LNCAP (cell line): ENCODE measurements at regions not wholly inside any gene's neighbourhood (a gene's known extent, or its start where the extent isn't known, plus 50 kb on each side); places are given as distances from the start of the nearest gene placed in this dataset.

Experiments
- TF ChIP-seq, protein P1 (sequence below): fragments of 450-650 bp; IDR thresholded peaks from 2 replicates; pipeline ENCODE4 v1.5.1; 2017; ENCODE audit warnings: mild to moderate bottlenecking

DNA sequence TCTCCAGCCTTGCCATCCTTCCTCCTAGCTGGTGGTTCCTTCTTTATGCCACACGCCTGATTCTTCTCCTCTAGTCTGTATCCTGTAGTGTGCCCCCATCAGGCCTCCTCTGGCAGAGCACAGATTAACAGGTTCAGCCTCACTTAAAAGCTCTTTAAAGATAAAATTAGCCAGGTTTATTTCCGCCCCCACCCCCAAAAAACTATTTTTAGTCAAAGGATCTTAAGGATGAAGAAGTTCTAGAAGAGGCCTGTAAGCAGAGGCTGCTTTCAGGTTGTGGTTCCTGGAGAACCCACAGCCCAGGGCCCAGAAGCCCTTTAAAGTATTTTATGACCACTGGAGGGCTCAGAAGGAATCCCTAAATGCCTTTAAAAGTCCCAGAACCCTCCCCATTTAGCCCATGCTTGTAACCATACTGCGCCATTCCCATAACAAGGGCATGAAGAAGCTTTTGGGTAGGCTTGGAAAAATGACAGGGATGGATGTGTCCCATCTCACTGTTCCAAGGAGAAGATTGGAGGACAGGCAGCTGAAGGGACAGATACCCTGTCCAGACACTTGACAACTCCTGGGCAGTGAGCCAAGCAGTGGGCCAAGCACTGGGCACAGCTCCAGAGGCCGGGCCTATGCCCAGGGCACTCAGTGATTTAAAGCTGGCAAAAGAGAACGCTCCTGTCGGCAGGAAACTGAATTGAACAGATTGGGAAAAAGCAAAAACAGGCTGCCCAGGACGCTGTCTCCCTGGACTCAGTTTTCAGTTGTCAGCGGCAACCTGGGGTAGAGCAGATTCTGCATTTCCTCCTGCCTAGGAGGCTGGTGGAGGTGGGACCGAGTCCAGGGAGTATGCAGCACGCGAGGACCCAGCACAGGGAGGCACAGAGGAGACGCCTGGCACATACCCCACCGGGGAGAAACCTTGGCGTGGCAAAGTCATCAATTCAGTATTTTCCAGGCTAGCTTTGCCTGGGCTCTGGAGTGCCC lies 106.3 kb upstream of the SSBP2 start:
- TF ChIP-seq, protein P1, sequence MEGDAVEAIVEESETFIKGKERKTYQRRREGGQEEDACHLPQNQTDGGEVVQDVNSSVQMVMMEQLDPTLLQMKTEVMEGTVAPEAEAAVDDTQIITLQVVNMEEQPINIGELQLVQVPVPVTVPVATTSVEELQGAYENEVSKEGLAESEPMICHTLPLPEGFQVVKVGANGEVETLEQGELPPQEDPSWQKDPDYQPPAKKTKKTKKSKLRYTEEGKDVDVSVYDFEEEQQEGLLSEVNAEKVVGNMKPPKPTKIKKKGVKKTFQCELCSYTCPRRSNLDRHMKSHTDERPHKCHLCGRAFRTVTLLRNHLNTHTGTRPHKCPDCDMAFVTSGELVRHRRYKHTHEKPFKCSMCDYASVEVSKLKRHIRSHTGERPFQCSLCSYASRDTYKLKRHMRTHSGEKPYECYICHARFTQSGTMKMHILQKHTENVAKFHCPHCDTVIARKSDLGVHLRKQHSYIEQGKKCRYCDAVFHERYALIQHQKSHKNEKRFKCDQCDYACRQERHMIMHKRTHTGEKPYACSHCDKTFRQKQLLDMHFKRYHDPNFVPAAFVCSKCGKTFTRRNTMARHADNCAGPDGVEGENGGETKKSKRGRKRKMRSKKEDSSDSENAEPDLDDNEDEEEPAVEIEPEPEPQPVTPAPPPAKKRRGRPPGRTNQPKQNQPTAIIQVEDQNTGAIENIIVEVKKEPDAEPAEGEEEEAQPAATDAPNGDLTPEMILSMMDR: peak; percentile 29; the same call in 1 of the 2 replicates

DNA sequence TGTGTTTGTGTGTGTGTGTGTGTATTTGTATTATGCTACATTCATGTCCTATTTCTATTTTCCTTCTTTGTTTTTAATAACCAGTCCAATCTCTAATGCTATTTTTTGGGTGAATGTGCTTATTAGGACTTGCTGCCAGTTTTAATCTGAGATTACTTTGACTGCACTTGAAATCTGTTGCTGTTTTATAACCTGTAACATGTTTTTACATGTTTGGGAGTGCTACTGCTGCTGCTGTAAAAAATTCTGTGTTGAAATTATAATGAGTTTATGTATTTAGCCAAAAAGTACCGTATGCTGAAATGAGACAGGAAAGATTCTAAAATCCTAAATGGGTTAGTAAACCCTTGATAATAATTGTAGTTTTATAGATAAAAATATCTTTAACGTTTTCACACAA lies 104.7 kb upstream of the SSBP2 start:
- TF ChIP-seq, protein P1: no peak

DNA sequence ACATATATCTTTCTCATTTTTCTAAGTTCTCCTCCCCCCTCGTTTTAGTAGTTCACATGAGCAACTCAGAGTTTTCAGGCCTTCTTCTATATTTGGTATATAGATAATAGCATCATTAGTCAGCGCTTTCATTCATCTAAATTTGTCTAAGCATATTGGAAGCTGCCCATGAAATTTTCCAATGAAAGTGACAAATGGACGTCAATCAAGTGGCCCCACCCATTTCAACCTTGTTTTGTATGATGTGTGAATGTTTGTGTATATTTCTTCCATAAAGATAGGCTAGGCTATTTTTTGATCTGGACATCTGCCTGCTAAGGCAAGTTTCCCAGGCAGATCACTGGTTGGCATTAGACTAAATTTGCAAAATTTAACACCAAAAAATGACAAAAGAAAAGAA lies 104.0 kb upstream of the SSBP2 start:
- TF ChIP-seq, protein P1: no peak

DNA sequence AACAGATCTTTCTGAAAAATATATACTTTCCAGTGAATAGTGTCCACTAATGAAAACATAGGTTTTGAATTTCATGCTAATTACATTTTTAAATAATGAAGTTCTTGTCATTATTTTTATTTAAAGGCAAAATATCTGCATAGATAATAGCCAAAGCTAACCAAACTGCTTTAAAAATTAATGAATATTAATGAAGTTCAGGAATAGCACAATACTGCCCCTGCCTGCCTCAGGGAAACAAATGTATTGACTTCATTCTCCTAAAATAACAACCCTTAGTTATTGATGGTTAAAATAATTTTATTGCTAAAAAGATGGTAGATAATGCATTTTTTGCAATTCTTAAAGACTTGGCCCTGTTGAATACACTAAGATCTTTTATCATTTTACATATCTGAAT lies 103.6 kb upstream of the SSBP2 start:
- TF ChIP-seq, protein P1: peak; percentile 42; the same call in 1 of the 2 replicates

DNA sequence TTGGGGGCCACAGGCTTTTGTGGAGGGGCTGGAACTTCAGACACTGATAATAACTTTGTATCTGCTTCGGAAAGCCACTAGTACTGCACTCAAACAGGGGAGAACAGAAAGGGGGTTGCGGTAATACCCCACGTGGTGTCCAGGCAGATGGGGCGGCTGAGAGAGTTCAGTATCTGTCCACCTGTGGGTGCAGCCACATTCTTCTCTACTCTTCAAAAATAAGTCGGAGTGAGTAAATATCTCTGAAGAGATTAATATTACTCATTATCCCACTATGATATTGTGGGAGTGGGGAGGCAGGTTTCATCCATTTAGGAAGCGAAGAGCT lies 102.1 kb upstream of the SSBP2 start:
- TF ChIP-seq, protein P1: no peak

DNA sequence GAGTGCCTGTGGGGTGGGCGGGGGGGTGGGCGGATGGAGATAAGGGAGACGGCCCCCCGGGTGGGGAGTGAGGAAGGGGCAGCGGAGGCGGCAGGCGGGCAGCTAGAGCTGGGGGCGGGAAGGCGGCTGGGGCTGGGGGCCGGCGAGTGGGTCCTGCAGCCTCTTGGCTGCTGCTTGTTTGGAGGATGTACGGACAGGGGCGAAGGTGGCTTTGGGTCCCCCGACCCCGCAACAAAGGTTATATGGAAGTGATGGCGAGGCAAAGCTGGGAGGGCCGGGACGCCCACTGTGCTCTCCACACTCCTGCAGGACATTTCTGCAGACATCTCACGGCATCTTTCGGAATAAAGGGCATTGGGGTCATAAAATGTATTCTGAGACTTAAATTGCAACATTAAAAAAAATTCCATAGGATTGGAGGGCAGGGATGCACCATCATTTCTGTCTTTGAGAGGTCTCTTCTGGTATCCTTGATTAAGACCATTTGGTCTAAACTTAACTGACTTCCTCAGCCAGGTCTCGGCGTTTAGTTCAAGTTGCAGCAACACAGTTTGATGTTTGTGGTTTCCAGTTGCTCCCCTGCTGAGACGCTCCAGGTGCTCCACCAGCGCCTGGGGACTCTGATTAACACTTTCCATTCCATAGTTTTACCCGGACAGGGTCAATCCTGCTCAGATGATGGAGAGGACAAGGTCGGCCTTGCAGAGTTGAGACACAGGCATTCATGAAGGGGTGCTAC lies 101.6 kb upstream of the SSBP2 start:
- TF ChIP-seq, protein P1: no peak

DNA sequence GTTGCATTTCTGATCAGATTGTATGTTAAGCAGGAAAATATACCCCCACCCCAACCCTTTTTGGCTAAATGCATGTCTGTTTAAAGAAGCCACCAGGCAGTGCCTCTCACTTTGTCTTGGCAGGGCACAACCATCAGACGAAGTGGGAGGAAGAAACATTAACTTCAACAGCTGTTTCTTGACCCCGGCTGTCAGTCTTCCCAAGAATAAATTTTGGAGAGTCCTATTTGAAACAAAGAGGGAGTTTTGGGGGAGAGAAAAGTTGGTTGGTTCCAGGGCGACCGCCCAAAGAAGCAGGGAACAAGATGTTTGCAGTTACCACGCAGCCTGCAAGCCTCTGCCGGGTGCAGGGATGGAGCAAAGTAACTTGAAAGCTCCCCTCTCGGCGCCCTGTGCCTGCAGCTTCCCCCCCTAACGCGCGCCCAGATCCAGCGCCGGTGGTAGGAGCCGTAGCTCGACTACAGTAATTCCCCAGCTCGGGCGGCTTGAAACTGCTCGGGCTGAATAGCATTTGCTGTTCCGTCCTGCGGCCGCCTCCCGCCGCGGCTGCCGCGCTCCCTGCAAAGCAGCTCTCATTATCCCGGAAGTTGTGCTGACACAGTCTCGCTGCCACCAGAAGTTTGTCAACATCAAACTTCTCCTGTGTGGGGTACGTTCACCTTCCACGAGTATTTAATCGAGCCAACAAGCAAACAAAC lies 100.7 kb upstream of the SSBP2 start:
- TF ChIP-seq, protein P1: no peak
